ENCODE measurements at regions not wholly inside any gene's neighbourhood (a gene's known extent, or its start where the extent isn't known, plus 50 kb on each side); places are given as distances from the start of the nearest gene placed in this dataset.

DNA sequence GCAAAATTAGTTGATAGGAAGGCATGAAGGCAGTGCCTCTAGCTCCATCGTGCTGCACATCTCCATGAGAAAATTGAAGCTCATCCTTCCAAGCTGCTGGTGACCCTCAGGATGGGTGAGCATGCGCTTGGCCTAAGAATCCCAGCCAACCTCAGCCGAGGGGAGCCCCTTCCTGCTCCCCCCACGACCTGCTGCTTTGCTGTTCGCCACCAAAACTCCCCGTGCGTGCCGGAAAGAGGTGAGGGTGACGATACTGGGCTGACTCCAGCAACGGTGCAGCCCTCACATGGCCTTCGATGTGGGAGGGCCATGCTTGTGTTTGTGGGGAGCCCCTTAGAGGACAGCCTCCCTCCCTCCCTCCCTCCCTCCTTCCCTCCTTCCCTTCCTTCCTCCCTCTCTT, 660.9 kb downstream of the BRD1 start:
- ATAC-seq (ENCODE audit: low read depth) (no peak), DNase-seq (no peak)
- ChIA-PET POLR2A (ENCODE audit: unreplicated experiment) (no interaction called here), CTCF (no interaction called here)
- Histone ChIP-seq H3K14ac (replicated peaks; ENCODE audit: low read depth, low read length) (no peak overlapping the region), H2AFZ (replicated peaks; ENCODE audit: low read length, poor library complexity) (no peak overlapping the region), H3K4me2 (ENCODE audit: low read depth, low read length) (no peak overlapping the region), H3K23ac (ENCODE audit: low read depth, low read length) (no peak overlapping the region), H3K9me1 (ENCODE audit: insufficient read depth, low read length) (no peaks in the 10 kb centered on the region), H4K91ac (ENCODE audit: insufficient read depth, low read depth, low read length) (no peak overlapping the region), H3K4me1 (ENCODE audit: control insufficient read depth, insufficient read depth, low read length) (no peaks in the 10 kb centered on the region), H3K27me3 (ENCODE audit: control insufficient read depth, insufficient read depth, low read length) (no peaks in the 10 kb centered on the region), H3K79me1 (ENCODE audit: low read depth in 1 of 2, low read length in 2 of 2) (no peaks in the 10 kb centered on the region), H4K20me1 (ENCODE audit: insufficient read depth, low read length) (no peaks in the 10 kb centered on the region), H2BK20ac (ENCODE audit: low read depth, low read length) (no peak overlapping the region), H3K4ac (ENCODE audit: low read depth, low read length) (no peak overlapping the region), H3K9me3 (ENCODE audit: control insufficient read depth, insufficient read depth, low read length) (peaks cover 56% of the 10 kb centered on the region), H3K27ac (ENCODE audit: insufficient read depth, low read length) (no peak overlapping the region), H3K36me3 (ENCODE audit: control insufficient read depth, insufficient read depth, low read length) (no peaks in the 10 kb centered on the region), H2BK120ac (ENCODE audit: low read depth, low read length) (no peak overlapping the region), H3K56ac (ENCODE audit: extremely low read depth, insufficient read depth, low read length) (no peak overlapping the region), H2BK15ac (ENCODE audit: low read depth, low read length) (no peak overlapping the region), H2BK5ac (ENCODE audit: low read depth, low read length, poor library complexity, severe bottlenecking) (no peak overlapping the region), H3K18ac (ENCODE audit: low read depth, low read length) (no peak overlapping the region), H2AK9ac (replicated peaks; ENCODE audit: low read depth, low read length, poor library complexity) (no peak overlapping the region), H2AK5ac (ENCODE audit: low read depth, low read length) (no peak overlapping the region), H3K4me3 (ENCODE audit: insufficient read depth, low read depth, low read length) (no peak overlapping the region), H4K8ac (ENCODE audit: low read depth in 2 of 2, low read length in 2 of 2) (no peak overlapping the region), H4K5ac (ENCODE audit: low read depth, low read length) (no peak overlapping the region), H3K9ac (ENCODE audit: low read depth, low read length) (no peak overlapping the region)
- TF ChIP-seq FOS (IDR thresholded peaks at IDR 0.05; ENCODE audit: low read depth, low read length) (no peak), SMC3 (IDR thresholded peaks at IDR 0.05; ENCODE audit: low read depth, low read length) (no peak), NFE2L2 (IDR thresholded peaks at IDR 0.05; ENCODE audit: low read depth, low read length) (no peak), RCOR1 (IDR thresholded peaks at IDR 0.05; ENCODE audit: insufficient replicate concordance, low read length) (no peak), BHLHE40 (IDR thresholded peaks at IDR 0.05; ENCODE audit: low read depth, low read length) (no peak), RAD21 (IDR thresholded peaks at IDR 0.05; ENCODE audit: low read length) (no peak), MAFK (IDR thresholded peaks at IDR 0.05; ENCODE audit: low read depth, low read length) (no peak), POLR2A (IDR thresholded peaks at IDR 0.05; ENCODE audit: low read depth, low read length) (no peak), RFX5 (IDR thresholded peaks at IDR 0.05; ENCODE audit: low read depth, low read length) (no peak), CHD1 (IDR thresholded peaks at IDR 0.05; ENCODE audit: low read depth, low read length) (no peak), MXI1 (IDR thresholded peaks at IDR 0.05; ENCODE audit: borderline replicate concordance, low read depth, low read length) (no peak), CEBPB (IDR thresholded peaks at IDR 0.05; ENCODE audit: low read depth, low read length) (no peak), MAZ (IDR thresholded peaks at IDR 0.05; ENCODE audit: borderline replicate concordance, low read depth, low read length) (no peak)
- TF ChIP-seq, protein P1, sequence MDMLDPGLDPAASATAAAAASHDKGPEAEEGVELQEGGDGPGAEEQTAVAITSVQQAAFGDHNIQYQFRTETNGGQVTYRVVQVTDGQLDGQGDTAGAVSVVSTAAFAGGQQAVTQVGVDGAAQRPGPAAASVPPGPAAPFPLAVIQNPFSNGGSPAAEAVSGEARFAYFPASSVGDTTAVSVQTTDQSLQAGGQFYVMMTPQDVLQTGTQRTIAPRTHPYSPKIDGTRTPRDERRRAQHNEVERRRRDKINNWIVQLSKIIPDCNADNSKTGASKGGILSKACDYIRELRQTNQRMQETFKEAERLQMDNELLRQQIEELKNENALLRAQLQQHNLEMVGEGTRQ (IDR thresholded peaks at IDR 0.05; ENCODE audit: low read depth, low read length): no peak
- TF ChIP-seq, protein P2, sequence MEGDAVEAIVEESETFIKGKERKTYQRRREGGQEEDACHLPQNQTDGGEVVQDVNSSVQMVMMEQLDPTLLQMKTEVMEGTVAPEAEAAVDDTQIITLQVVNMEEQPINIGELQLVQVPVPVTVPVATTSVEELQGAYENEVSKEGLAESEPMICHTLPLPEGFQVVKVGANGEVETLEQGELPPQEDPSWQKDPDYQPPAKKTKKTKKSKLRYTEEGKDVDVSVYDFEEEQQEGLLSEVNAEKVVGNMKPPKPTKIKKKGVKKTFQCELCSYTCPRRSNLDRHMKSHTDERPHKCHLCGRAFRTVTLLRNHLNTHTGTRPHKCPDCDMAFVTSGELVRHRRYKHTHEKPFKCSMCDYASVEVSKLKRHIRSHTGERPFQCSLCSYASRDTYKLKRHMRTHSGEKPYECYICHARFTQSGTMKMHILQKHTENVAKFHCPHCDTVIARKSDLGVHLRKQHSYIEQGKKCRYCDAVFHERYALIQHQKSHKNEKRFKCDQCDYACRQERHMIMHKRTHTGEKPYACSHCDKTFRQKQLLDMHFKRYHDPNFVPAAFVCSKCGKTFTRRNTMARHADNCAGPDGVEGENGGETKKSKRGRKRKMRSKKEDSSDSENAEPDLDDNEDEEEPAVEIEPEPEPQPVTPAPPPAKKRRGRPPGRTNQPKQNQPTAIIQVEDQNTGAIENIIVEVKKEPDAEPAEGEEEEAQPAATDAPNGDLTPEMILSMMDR (conservative IDR thresholded peaks at IDR 0.05; ENCODE audit: low read depth, low read length): no peak
- TF ChIP-seq, protein P3, sequence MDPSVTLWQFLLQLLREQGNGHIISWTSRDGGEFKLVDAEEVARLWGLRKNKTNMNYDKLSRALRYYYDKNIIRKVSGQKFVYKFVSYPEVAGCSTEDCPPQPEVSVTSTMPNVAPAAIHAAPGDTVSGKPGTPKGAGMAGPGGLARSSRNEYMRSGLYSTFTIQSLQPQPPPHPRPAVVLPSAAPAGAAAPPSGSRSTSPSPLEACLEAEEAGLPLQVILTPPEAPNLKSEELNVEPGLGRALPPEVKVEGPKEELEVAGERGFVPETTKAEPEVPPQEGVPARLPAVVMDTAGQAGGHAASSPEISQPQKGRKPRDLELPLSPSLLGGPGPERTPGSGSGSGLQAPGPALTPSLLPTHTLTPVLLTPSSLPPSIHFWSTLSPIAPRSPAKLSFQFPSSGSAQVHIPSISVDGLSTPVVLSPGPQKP (IDR thresholded peaks at IDR 0.05; ENCODE audit: borderline replicate concordance, low read depth, low read length): no peak
- 80% methylated on average over 1 of the region's 11 CpGs; no CpG with 5 or more reads in 1 of the 2 experiments for whole genome bisulfite sequencing, 2 experiments (ENCODE audit: extremely low coverage in 2 of 2, insufficient read length in 1 of 2)
- no TSS peak for BruUV-seq (replicated peaks)
- dilution Hi-C loops (cut with HindIII; ENCODE audit: low sequenced_read_pairs, unreplicated experiment) (no loop called here), intact Hi-C loops (cut with micrococcal nuclease) (no loop called here), in situ Hi-C loops (cut with MboI; ENCODE audit: low sequenced_read_pairs) (no loop called here)

Measured in IMR-90 (cell line).